MG63 (cell line): ENCODE measurements at regions not wholly inside any gene's neighbourhood (a gene's known extent, or its start where the extent isn't known, plus 50 kb on each side); places are given as distances from the start of the nearest gene placed in this dataset.
A peak's percentile ranks its signal among the peaks of the same experiment; 100 is the strongest.
"Not testable (repeated sequence)": the region's sequence is repeated elsewhere in the genome, so short reads cannot be mapped to it uniquely, and the experiment has no call there.

Experiments used
- DNase-seq: peaks from one replicate; pipeline ENCODE4 v3.0.0-alpha.2; 2020
- H3K27me3 ChIP-seq: fragments of 250-450 bp; sonication (Bioruptor Pico); 2 replicates; pipeline ENCODE4 v1.5.1; 2020; ENCODE audit warnings: mild to moderate bottlenecking, moderate library complexity
- H3K36me3 ChIP-seq: fragments of 250-450 bp; sonication (Bioruptor Pico); 2 replicates; pipeline ENCODE4 v1.5.1; 2020; ENCODE audit warnings: mild to moderate bottlenecking, moderate library complexity
- H3K4me3 ChIP-seq: fragments of 250-450 bp; sonication (Bioruptor Pico); 2 replicates; pipeline ENCODE4 v1.5.1; 2020; ENCODE audit warnings: mild to moderate bottlenecking, moderate library complexity
- H3K9me3 ChIP-seq: fragments of 250-450 bp; sonication (Bioruptor Pico); 2 replicates; pipeline ENCODE4 v1.5.1; 2020; ENCODE audit warnings: mild to moderate bottlenecking, moderate library complexity

DNA sequence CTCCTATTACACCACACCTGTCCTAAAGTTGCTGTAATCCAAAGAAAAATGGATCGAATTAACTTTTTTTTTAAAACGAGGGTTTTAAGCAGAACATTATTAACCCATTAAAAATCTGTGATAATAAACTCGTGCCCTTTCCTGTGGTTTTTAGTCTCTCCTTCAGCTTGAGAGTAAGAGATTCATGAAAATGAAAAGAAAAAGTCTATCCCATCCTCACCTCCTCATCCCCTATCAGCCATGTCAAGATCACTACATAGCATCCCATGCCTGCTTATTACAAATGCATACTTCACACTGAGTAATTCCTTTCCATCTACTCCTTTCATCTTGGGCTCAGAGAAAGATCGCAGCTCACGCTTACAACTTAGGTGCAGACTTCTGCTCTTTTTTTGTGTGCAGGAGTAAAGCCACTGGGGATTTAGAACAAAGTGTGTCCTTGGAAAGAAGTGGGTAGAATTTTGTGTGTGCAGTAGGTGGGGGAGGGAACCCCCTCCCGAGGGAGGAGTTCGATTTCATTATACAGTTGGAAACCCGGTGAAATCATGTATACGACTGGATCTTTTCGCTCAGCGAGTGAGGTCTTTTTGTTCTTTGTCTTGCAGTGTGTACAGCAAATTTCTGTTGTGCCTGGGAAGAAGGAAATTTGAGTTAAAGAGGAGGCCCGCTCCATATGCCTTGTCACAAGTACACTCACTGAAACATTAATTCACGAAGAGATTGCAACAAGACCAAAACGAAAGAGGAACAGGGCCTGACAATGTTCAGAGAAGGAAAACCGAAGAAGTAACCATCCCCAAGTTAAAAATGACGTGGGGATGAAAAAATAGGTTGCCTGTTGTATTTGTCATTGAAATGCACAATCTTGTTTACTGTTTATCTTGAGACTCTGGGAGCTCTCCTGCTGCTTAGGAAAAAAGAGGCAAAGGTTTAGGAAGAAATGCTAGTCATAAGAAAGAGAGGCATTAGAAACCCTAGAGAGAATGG lies 146.5 kb upstream of the ZNF217 start:
- no peak for DNase-seq
- Histone ChIP-seq H3K36me3 (no peaks in the 10 kb centered on the region), H3K4me3 (no peak overlapping the region), H3K27me3 (no peaks in the 10 kb centered on the region), H3K9me3 (no peaks in the 10 kb centered on the region)

- Histone ChIP-seq H3K9me3 (no peaks in the 10 kb centered on the region), H3K36me3 (no peaks in the 10 kb centered on the region), H3K27me3 (no peaks in the 10 kb centered on the region), H3K4me3 (peak overlapping the region; percentile 28)
- peak; percentile 29 for DNase-seq
Measured at GRCh38 chr20:53738945-53739798, 145.5 kb upstream of the ZNF217 start.

- Histone ChIP-seq H3K27me3 (no peaks in the 10 kb centered on the region), H3K4me3 (peak overlapping the region; percentile 28), H3K9me3 (no peaks in the 10 kb centered on the region), H3K36me3 (no peaks in the 10 kb centered on the region)
- peak; percentile 90 for DNase-seq
Measured at GRCh38 chr20:53738039-53738944, 144.7 kb upstream of the ZNF217 start.

GRCh38 chr20:53737396-53738038 lies 143.9 kb upstream of the ZNF217 start:
- H3K27me3 ChIP-seq, result no peaks in the 10 kb centered on the region
- DNase-seq, result no peak
- H3K36me3 ChIP-seq, result no peaks in the 10 kb centered on the region
- H3K4me3 ChIP-seq, result no peak overlapping the region
- H3K9me3 ChIP-seq, result no peaks in the 10 kb centered on the region

DNA sequence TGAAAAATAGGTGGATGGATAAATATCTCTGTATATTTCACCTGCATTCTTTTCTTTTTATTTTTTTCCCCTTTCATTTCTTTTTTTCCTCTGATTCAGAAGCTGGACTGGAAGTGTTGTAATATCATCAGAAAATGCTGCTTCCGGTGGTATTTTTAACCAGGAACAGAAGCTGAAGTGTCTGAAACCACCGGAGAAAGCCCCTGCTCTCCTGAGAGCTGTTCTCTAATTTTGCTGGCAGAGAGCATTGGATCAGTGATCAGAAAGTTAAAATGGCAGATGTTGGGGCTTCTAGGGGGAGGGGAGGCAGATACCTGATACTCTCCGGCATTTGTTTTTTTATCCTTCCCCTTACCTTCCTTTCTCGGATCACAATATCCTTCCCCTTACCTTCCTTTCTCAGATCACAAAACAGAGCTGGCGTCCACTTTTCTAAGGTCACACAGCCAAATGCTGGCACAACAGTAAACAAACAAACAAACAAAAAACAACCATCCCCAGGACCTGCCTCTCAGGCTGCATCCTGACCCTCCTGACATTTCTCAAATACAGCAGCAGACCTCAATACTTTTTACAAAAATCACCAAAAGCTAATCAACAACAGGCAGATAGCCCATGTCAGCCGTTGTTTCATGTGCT lies 143.2 kb upstream of the ZNF217 start:
- H3K36me3 ChIP-seq, result no peaks in the 10 kb centered on the region
- no peak for DNase-seq
- H3K27me3 ChIP-seq, result no peaks in the 10 kb centered on the region
- H3K4me3 ChIP-seq, result no peak overlapping the region
- no peaks in the 10 kb centered on the region for H3K9me3 ChIP-seq

- DNase-seq, result no peak
- Histone ChIP-seq H3K9me3 (no peaks in the 10 kb centered on the region), H3K27me3 (no peaks in the 10 kb centered on the region), H3K36me3 (no peaks in the 10 kb centered on the region), H3K4me3 (no peak overlapping the region)
Measured at GRCh38 chr20:53736122-53736756, 142.6 kb upstream of the ZNF217 start.

GRCh38 chr20:53735536-53736050 lies 142.0 kb upstream of the ZNF217 start:
- Histone ChIP-seq H3K9me3 (no peaks in the 10 kb centered on the region), H3K4me3 (no peak overlapping the region), H3K36me3 (no peaks in the 10 kb centered on the region), H3K27me3 (no peaks in the 10 kb centered on the region)
- DNase-seq, result peak; percentile 85

- peak; percentile 23 for DNase-seq
- no peaks in the 10 kb centered on the region for H3K9me3 ChIP-seq
- H3K36me3 ChIP-seq, result no peaks in the 10 kb centered on the region
- no peaks in the 10 kb centered on the region for H3K27me3 ChIP-seq
- H3K4me3 ChIP-seq, result no peak overlapping the region
Measured at GRCh38 chr20:53734006-53734688, 140.5 kb upstream of the ZNF217 start.

- no peaks in the 10 kb centered on the region; the same call in 1 of the 2 replicates for H3K9me3 ChIP-seq
- H3K27me3 ChIP-seq, result no peaks in the 10 kb centered on the region
- no peak overlapping the region for H3K4me3 ChIP-seq
- no peaks in the 10 kb centered on the region for H3K36me3 ChIP-seq
- DNase-seq, result no peak
Measured at GRCh38 chr20:53731595-53731994, 138.0 kb upstream of the ZNF217 start.

GRCh38 chr20:53728359-53728758 lies 134.7 kb upstream of the ZNF217 start:
- H3K9me3 ChIP-seq, result no peaks in the 10 kb centered on the region; the same call in 1 of the 2 replicates
- no peaks in the 10 kb centered on the region for H3K36me3 ChIP-seq
- H3K27me3 ChIP-seq, result no peaks in the 10 kb centered on the region
- DNase-seq, result no peak
- H3K4me3 ChIP-seq, result no peak overlapping the region

GRCh38 chr20:53727239-53727638 lies 133.6 kb upstream of the ZNF217 start:
- not testable (repeated sequence) for H3K36me3 ChIP-seq, H3K9me3 ChIP-seq, H3K4me3 ChIP-seq, H3K27me3 ChIP-seq, DNase-seq

- no peaks in the 10 kb centered on the region; the same call in 1 of the 2 replicates for H3K9me3 ChIP-seq
- H3K36me3 ChIP-seq, result no peaks in the 10 kb centered on the region
- H3K27me3 ChIP-seq, result no peaks in the 10 kb centered on the region
- no peak overlapping the region for H3K4me3 ChIP-seq
- DNase-seq, result no peak
Measured at GRCh38 chr20:53725575-53725970, 131.9 kb upstream of the ZNF217 start.

- H3K4me3 ChIP-seq, result no peak overlapping the region
- DNase-seq, result no peak
- no peaks in the 10 kb centered on the region for H3K36me3 ChIP-seq
- H3K9me3 ChIP-seq, result no peaks in the 10 kb centered on the region; the same call in 1 of the 2 replicates
- no peaks in the 10 kb centered on the region for H3K27me3 ChIP-seq
Measured at GRCh38 chr20:53723621-53724020, 130.0 kb upstream of the ZNF217 start.

GRCh38 chr20:53723045-53723444 lies 129.4 kb upstream of the ZNF217 start:
- no peak overlapping the region for H3K4me3 ChIP-seq
- H3K9me3 ChIP-seq, result no peaks in the 10 kb centered on the region
- no peaks in the 10 kb centered on the region for H3K36me3 ChIP-seq
- no peaks in the 10 kb centered on the region for H3K27me3 ChIP-seq
- DNase-seq, result no peak
